Choroid plexus epithelial cell (primary cell): ENCODE measurements at regions not wholly inside any gene's neighbourhood (a gene's known extent, or its start where the extent isn't known, plus 50 kb on each side); places are given as distances from the start of the nearest gene placed in this dataset.

Source experiments
- DNase-seq: peaks from one replicate; pipeline ENCODE4 v3.0.0-alpha.2; 2010; ENCODE audit warnings: low read depth
- H3K4me3 ChIP-seq: 2 replicates; pipeline ENCODE4 v1.5.1; 2011; ENCODE audit warnings: low read depth, mild to moderate bottlenecking, control low read depth, low read length, moderate library complexity
- CTCF ChIP-seq: conservative IDR thresholded peaks from 2 replicates; pipeline ENCODE4 v1.5.1; 2011; ENCODE audit warnings: low read depth, mild to moderate bottlenecking, control low read depth, inconsistent platforms, low read length, moderate library complexity

- TF ChIP-seq CTCF = no peak
- peak; percentile 71 for DNase-seq
- no peak overlapping the region for H3K4me3 ChIP-seq
Observed at GRCh38 chr9:36492865-36493264, 79.8 kb upstream of the MELK start.

- DNase-seq = no peak
- no peak overlapping the region for H3K4me3 ChIP-seq
- TF ChIP-seq CTCF = no peak
Observed at GRCh38 chr9:36489453-36489852, 83.2 kb upstream of the MELK start.

- TF ChIP-seq CTCF = no peak
- peak overlapping the region; percentile 60 for H3K4me3 ChIP-seq
- no peak for DNase-seq
Observed at GRCh38 chr9:36488389-36488756, 84.3 kb upstream of the MELK start.

GRCh38 chr9:36487482-36488388, 85.0 kb upstream of the MELK start:
- TF ChIP-seq CTCF = no peak
- H3K4me3 ChIP-seq = peak overlapping the region; percentile 93
- peak; percentile 95 for DNase-seq

GRCh38 chr9:36486933-36487481, 85.7 kb upstream of the MELK start:
- DNase-seq = no peak
- TF ChIP-seq CTCF = no peak
- peak overlapping the region; percentile 93 for H3K4me3 ChIP-seq

GRCh38 chr9:36486329-36486932, 86.3 kb upstream of the MELK start:
- no peak for DNase-seq
- H3K4me3 ChIP-seq = peak overlapping the region; percentile 93
- no peak for TF ChIP-seq CTCF
